ENCODE measurements at regions not wholly inside any gene's neighbourhood (a gene's known extent, or its start where the extent isn't known, plus 50 kb on each side); places are given as distances from the start of the nearest gene placed in this dataset.
"Not testable (repeated sequence)": the region's sequence is repeated elsewhere in the genome, so short reads cannot be mapped to it uniquely, and the experiment has no call there.

DNA sequence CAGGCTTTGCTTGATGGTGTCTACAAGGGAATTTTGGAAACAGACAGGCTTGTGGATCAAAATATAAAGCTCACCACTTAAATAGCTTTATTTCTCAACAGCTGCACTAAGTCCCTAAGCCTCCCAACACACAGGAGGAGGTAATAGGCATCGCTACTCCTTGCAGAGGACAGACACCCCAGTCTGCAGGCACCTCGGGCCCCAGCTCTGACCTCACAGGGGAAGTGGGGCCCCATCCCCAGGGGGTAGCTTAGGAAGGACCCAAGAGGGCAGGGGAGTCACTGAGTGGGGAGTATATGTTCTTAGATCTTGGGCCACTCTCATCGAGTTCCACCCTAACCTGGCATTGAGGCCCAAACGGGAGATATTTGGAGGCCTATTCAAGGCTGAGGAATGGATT is 66.7 kb upstream of the XPA start:
- no peak for DNase-seq
- Mint-ChIP-seq H3K27me3 (peaks cover 46 to 77% of the 10 kb centered on the region in 2 donors), H3K36me3 (ENCODE audit: insufficient read depth) (no peaks in the 10 kb centered on the region), H3K4me1 (ENCODE audit: low read depth in 2 of 2) (no peaks in the 10 kb centered on the region), H3K4me3 (no peak overlapping the region), H3K9me3 (no peaks in the 10 kb centered on the region), H3K27ac (no peak overlapping the region)
- no peak for ATAC-seq (replicated peaks)

DNA sequence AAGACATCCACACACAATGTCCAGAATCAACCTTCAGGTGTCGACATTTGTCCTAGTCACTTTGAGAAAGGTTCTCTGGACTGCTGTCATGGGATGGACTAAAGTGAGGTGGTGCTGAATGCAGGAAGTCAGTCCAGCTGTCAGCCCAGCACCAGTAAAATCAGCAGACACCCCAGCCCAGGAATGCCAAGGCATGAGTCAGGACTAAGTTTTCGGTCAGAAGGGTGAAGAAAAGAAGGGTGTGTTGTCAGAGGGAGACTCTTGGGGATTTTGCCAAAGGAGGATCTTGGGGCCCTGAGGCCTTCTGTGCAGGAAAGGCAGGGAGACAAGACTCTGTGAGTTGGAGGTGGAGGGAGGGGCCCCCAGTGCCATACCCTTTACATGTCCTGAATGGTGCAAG is 69.0 kb upstream of the XPA start:
- H3K4me1 Mint-ChIP-seq (ENCODE audit: low read depth in 2 of 2) = no peaks in the 10 kb centered on the region
- H3K4me3 Mint-ChIP-seq = no peak overlapping the region
- DNase-seq (no peak), ATAC-seq (replicated peaks) (no peak)
- H3K9me3 Mint-ChIP-seq = no peaks in the 10 kb centered on the region
- no peak overlapping the region for H3K27ac Mint-ChIP-seq
- H3K27me3 Mint-ChIP-seq = peaks cover 48 to 77% of the 10 kb centered on the region in 2 donors
- no peaks in the 10 kb centered on the region for H3K36me3 Mint-ChIP-seq (ENCODE audit: insufficient read depth)

DNA sequence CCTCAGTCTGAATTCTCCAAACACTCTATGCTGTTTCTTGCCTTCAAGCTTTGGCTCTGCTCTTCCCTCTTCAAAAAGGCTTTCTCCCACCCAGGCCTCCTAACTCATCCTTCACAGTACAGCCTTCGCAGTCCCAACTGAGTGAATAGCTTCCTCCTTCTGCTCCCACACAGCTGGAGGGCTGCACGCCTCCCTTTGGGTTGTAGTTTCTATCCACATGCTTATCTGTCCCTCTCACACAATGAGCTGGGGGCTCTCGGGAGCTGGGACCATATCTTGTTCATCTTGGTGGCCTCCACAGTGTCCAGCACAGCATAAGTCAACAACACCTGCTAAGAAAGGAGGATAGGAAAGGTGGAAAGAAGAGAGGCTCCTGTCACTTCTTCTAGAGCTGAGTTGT is 69.5 kb upstream of the XPA start:
- Mint-ChIP-seq H3K4me3 (no peak overlapping the region), H3K27ac (no peak overlapping the region), H3K4me1 (ENCODE audit: low read depth in 2 of 2) (no peaks in the 10 kb centered on the region), H3K9me3 (no peaks in the 10 kb centered on the region), H3K36me3 (ENCODE audit: insufficient read depth) (no peaks in the 10 kb centered on the region), H3K27me3 (peaks cover 43 to 77% of the 10 kb centered on the region in 2 donors)
- no peak for DNase-seq
- no peak for ATAC-seq (replicated peaks)

DNA sequence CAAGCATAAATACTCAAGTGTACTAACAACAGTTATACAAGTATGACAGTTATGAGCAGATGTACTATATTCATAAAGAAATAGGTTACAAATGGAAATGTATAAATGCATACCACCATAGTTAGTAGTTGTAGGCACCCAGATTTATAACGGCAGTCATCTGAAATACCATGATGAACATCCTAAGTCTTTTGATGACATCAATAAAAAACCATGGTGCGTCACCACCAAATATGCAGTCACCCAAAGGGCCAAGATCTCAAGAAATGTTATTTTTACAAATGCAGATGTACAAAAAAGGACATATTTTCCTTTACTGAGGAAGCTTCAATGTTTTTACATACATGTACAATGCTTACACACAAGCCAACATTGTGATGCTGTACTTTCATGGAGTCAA is 70.8 kb upstream of the XPA start:
- Mint-ChIP-seq H3K4me1 (ENCODE audit: low read depth in 2 of 2) (no peaks in the 10 kb centered on the region), H3K27ac (no peak overlapping the region), H3K4me3 (no peak overlapping the region), H3K36me3 (ENCODE audit: insufficient read depth) (no peaks in the 10 kb centered on the region), H3K27me3 (peaks cover 36 to 77% of the 10 kb centered on the region in 2 donors), H3K9me3 (no peaks in the 10 kb centered on the region)
- ATAC-seq (replicated peaks) (no peak), DNase-seq (no peak)

DNA sequence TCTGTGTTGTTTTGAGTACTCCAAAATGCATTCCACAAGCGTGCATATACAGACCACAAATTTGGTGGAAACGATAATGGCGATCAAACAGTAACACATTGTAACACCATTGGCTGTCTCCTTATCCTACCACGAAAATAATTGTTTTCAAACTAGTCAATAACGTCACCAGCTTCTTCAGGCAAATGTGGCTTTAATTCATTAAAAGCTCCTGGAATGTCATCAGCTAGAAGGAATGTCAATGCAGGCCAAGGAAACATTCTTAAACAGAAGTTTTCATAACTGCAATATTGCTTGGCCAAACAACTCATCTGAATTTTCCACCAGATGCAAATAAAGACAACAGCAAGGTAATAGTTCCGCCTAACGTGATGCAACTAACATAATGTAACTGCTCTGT is 71.6 kb upstream of the XPA start:
- Mint-ChIP-seq H3K4me1 (ENCODE audit: low read depth in 2 of 2) (no peaks in the 10 kb centered on the region), H3K4me3 (no peak overlapping the region), H3K36me3 (ENCODE audit: insufficient read depth) (no peaks in the 10 kb centered on the region), H3K27me3 (peaks cover 35 to 77% of the 10 kb centered on the region in 2 donors), H3K27ac (no peak overlapping the region), H3K9me3 (no peaks in the 10 kb centered on the region)
- no peak for ATAC-seq (replicated peaks)
- no peak for DNase-seq

DNA sequence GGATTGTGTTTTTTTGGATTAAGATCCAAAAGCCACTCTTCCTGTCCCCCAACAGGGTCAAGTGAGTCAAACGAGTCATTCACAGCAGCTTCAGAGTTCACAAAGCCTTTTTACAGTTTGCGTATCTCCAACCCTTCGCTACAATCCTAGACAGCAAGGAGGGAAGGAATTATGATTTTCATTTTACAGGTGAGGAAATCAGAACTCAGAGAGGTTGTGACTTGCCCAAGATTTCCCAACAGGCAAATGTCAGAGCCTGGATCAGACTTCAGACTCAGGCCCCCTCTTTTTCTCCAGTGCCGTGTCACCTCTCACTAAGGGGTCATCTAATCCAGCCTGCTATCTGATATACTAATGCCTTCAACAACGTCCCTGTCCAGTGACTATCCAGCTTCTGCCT is 72.1 kb upstream of the XPA start:
- Mint-ChIP-seq H3K27ac (no peak overlapping the region), H3K27me3 (peaks cover 39 to 78% of the 10 kb centered on the region in 2 donors), H3K9me3 (no peaks in the 10 kb centered on the region)

DNA sequence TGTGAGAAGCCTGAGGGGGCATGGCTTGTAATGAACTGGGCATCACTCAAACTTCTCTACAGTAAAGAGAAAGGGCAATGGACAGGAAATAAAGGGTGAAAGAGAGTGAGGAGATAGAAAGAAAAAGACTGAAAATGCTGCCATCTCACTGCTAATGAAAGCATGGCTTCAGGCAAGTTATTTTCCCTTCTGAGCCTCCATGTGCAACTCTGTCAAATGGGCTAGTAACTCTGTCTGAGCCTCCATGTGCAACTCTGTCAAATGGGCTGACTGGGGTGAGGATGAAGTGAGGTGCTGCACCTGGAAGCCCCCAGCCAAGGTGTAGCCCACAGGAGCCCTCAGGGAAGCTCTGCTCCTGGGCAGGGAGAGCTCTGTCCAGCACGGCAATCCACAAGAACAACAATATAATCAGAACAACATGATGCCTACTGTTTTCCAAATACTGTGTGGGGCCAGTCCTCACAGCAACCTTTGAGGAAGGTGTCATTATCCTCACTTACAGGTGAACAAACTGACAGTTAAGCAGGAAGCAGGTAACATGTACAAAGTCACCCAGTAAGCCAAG is 73.8 kb upstream of the XPA start:
- Mint-ChIP-seq H3K27ac (no peak overlapping the region), H3K4me3 (no peak overlapping the region), H3K27me3 (peaks cover 36 to 81% of the 10 kb centered on the region in 2 donors), H3K36me3 (ENCODE audit: insufficient read depth) (no peaks in the 10 kb centered on the region), H3K9me3 (no peaks in the 10 kb centered on the region), H3K4me1 (ENCODE audit: low read depth in 2 of 2) (no peaks in the 10 kb centered on the region)
- ATAC-seq (replicated peaks) (no peak), DNase-seq (no peak)

More for the DNA sequence above, 72.1 kb upstream of the XPA start:
- no peak for DNase-seq
- no peak for ATAC-seq (replicated peaks)
- Mint-ChIP-seq H3K4me3 (no peak overlapping the region), H3K4me1 (ENCODE audit: low read depth in 2 of 2) (no peaks in the 10 kb centered on the region), H3K36me3 (ENCODE audit: insufficient read depth) (no peaks in the 10 kb centered on the region)

DNA sequence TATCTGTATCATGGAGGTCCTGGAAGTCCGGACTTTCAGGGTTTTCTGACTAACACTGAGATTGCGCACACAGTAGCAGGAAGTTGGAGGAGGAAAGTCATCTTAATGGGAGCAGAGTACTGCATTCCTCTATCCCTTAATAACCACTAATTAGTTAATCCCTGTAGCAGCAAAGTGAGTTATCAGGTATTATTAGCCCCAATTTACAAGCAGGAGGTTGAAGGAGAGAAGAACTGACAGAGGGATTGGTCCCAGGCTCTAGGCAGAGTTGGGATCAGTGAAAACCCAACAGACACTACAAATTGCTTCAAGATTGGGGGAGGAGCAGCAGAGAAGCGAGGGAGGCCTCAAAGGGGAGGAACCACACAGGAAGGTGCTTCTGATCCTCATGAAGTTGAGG is 74.5 kb upstream of the XPA start:
- no peak for DNase-seq
- Mint-ChIP-seq H3K4me3 (no peak overlapping the region), H3K9me3 (no peaks in the 10 kb centered on the region), H3K4me1 (ENCODE audit: low read depth in 2 of 2) (no peaks in the 10 kb centered on the region), H3K27me3 (peaks cover 40 to 81% of the 10 kb centered on the region in 2 donors), H3K36me3 (ENCODE audit: insufficient read depth) (no peaks in the 10 kb centered on the region), H3K27ac (no peak overlapping the region)
- no peak for ATAC-seq (replicated peaks)

DNA sequence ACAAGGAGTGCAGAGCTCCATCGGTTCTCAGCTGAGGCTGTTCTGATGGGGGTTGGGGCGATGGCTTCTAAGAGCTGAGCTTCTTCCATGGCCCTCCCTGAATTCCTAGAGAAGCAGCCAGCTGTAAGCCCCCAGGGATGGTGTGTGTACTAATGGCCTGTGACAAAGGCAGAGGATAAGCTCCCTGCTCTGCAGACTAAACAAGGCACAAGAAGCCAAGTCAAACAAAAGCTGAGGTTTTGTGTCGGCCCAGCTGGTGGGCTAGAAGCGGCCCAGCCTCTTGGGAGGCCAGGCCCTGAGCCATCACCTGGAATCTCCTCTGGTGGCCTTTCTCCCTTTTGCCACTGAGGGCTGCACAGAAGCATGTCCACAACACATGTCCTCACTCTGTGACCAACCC is 75.0 kb upstream of the XPA start:
- no peak for ATAC-seq (replicated peaks)
- no peaks in the 10 kb centered on the region for H3K9me3 Mint-ChIP-seq

DNA sequence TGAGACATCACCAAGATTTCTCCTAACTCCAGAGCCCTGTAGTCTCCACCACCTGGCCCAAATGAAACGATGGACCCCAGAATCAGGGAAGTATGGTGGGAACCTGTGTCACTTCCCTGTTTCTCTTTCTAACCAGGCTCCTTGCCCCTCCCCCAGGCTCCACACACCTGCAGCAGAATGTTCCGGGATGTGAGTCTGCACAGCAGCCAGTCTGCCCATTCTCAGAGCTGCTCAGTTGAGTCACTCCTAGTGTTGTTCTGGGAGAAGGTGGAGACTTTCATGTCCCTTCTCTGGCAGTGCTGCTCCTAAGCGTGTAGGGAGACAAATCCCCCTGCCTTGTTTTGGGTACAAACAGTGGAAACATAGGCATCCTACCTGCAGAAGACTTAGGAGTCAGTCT is 76.0 kb upstream of the XPA start:
- ATAC-seq (replicated peaks) (no peak), DNase-seq (no peak)
- peak overlapping the region in 1 of 2 donors; percentile 18 for H3K27ac Mint-ChIP-seq
- H3K4me1 Mint-ChIP-seq (ENCODE audit: low read depth in 2 of 2) = no peaks in the 10 kb centered on the region
- no peak overlapping the region for H3K4me3 Mint-ChIP-seq
- peaks cover 40 to 78% of the 10 kb centered on the region in 2 donors for H3K27me3 Mint-ChIP-seq
- H3K9me3 Mint-ChIP-seq = no peaks in the 10 kb centered on the region
- H3K36me3 Mint-ChIP-seq (ENCODE audit: insufficient read depth) = no peaks in the 10 kb centered on the region

More for the DNA sequence above, 75.0 kb upstream of the XPA start:
- Mint-ChIP-seq H3K4me3 (no peak overlapping the region), H3K36me3 (ENCODE audit: insufficient read depth) (no peaks in the 10 kb centered on the region), H3K27ac (no peak overlapping the region), H3K4me1 (ENCODE audit: low read depth in 2 of 2) (no peaks in the 10 kb centered on the region), H3K27me3 (peaks cover 40 to 78% of the 10 kb centered on the region in 2 donors)
- DNase-seq = no peak

DNA sequence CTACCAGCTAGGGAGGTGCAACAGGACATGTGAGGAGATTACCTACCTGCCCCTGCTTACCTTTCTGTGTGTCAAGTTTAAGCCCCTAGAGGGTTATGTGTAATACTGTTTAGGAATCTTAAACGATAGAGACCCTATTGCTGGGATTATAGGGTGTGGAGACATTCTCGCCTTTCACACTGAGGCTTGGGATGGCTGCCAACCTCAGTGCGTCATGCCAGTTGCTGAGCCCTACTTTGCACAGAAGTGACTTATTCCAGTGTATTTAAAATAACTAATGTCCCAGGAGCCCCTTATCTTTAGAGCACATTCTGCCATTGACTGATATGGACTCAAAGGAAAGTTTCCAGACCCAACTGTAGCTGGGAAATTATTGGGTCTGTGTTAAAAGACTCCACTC is 76.6 kb upstream of the XPA start:
- Mint-ChIP-seq H3K27me3 (peaks cover 42 to 79% of the 10 kb centered on the region in 2 donors), H3K36me3 (ENCODE audit: insufficient read depth) (no peaks in the 10 kb centered on the region), H3K4me1 (ENCODE audit: low read depth in 2 of 2) (no peaks in the 10 kb centered on the region), H3K4me3 (no peak overlapping the region), H3K9me3 (no peaks in the 10 kb centered on the region), H3K27ac (no peak overlapping the region)
- DNase-seq = no peak
- ATAC-seq (replicated peaks) = no peak

DNA sequence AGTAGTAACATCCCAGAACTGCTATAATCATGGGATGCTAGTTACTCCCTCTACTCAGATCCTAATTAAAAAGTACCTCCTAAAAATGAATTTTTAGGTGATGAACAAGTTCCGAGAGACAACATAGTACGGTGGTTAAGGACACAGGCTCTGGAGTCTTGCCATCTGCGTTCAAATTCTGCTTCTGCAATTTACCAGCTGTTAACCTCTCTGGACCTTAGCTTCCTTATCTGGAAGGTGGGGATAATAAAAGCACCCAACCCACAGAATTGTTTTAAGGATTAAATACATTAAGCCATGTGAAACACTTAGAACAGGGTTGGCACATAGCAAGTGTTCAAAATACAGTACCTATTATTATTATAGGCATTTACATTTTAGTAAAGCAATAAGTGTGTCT is 77.5 kb upstream of the XPA start:
- Mint-ChIP-seq H3K4me1 (ENCODE audit: low read depth in 2 of 2) (no peaks in the 10 kb centered on the region), H3K36me3 (ENCODE audit: insufficient read depth) (peaks cover 2% of the 10 kb centered on the region), H3K27me3 (peaks cover 39 to 79% of the 10 kb centered on the region in 2 donors), H3K9me3 (no peaks in the 10 kb centered on the region), H3K27ac (no peak overlapping the region), H3K4me3 (no peak overlapping the region)
- DNase-seq (no peak), ATAC-seq (replicated peaks) (no peak)

DNA sequence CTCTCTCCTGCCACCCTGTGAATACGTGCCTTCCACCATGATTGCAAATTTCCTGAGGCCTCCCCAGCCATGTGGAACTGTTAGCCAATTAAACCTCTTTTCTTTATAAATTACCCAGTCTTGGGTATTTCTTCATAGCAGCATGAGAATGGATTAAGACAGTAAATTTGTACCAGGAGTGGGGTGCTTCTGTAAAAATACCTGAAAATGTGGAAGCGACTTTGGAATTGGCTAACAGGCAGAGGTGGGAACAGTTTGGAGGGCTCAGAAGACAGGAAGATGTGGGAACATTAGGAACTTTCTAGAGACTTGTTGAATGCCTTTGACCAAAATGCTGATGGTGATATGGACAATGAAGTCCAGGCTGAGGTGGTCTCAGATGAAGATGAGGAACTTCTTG is 74.3 kb upstream of the FOXE1 start:
- not testable (repeated sequence) for H3K4me1 Mint-ChIP-seq (ENCODE audit: low read depth in 2 of 2); H3K27ac Mint-ChIP-seq; H3K4me3 Mint-ChIP-seq; ATAC-seq (replicated peaks); H3K9me3 Mint-ChIP-seq; H3K36me3 Mint-ChIP-seq (ENCODE audit: insufficient read depth); DNase-seq
- peaks cover 54 to 66% of the 10 kb centered on the region in 2 donors for H3K27me3 Mint-ChIP-seq

DNA sequence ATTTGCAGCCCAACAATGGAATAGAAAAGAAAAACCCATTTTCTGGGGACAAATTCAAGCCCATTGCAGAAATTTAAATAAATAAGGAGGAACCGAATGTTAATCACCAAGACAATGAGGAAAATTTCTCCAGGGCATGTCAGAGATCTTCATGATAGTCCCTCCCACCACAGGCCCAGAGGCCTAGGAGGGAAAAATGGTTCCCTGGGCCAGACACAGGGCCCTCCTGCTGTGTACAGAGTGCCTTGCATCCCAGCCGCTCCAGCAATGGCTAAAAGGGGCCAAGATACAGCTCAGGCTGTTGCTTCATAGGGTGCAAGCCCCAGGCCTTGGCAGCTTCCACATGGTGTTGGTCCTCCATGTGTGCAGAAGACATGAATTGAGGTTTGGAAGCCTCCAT is 73.4 kb upstream of the FOXE1 start:
- no peaks in the 10 kb centered on the region for H3K9me3 Mint-ChIP-seq
- H3K4me3 Mint-ChIP-seq = no peak overlapping the region
- peaks cover 2% of the 10 kb centered on the region for H3K36me3 Mint-ChIP-seq (ENCODE audit: insufficient read depth)
- ATAC-seq (replicated peaks) (no peak), DNase-seq (no peak)
- H3K27me3 Mint-ChIP-seq = peaks cover 53 to 65% of the 10 kb centered on the region in 2 donors
- H3K27ac Mint-ChIP-seq = no peak overlapping the region
- no peaks in the 10 kb centered on the region for H3K4me1 Mint-ChIP-seq (ENCODE audit: low read depth in 2 of 2)

DNA sequence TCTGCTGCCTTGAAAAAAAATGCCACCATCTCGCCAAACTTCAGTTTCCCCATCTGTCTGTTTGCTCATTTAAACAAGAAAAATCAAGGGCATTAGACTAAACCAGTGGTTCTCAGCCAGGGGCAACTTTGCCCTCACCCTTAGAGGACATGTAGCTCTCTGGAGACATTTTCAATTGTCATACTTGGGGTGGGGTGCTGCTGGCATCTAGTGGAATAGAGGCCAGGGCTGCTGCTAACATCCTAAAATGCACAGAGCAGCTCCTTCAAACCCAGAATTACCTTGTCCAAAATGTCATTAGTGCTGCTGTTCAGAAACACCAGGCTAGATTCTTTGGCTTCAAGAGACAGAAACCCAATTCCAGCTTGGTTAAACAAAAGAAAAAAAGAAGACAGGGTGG is 71.1 kb upstream of the FOXE1 start:
- ATAC-seq (replicated peaks) (no peak), DNase-seq (no peak)
- Mint-ChIP-seq H3K27me3 (peaks cover 46 to 47% of the 10 kb centered on the region in 2 donors), H3K9me3 (no peaks in the 10 kb centered on the region), H3K4me1 (ENCODE audit: low read depth in 2 of 2) (no peaks in the 10 kb centered on the region), H3K36me3 (ENCODE audit: insufficient read depth) (peaks cover 2% of the 10 kb centered on the region), H3K4me3 (no peak overlapping the region), H3K27ac (no peak overlapping the region)

Data from effector memory CD8-positive, alpha-beta T cell (primary cell).